8988T (cell line): ENCODE measurements at regions not wholly inside any gene's neighbourhood (a gene's known extent, or its start where the extent isn't known, plus 50 kb on each side); places are given as distances from the start of the nearest gene placed in this dataset.
"Not testable (repeated sequence)": the region's sequence is repeated elsewhere in the genome, so short reads cannot be mapped to it uniquely, and the experiment has no call there.

Experiments used
- DNase-seq: peaks from one replicate; pipeline ENCODE4 v3.0.0; 2011

DNA sequence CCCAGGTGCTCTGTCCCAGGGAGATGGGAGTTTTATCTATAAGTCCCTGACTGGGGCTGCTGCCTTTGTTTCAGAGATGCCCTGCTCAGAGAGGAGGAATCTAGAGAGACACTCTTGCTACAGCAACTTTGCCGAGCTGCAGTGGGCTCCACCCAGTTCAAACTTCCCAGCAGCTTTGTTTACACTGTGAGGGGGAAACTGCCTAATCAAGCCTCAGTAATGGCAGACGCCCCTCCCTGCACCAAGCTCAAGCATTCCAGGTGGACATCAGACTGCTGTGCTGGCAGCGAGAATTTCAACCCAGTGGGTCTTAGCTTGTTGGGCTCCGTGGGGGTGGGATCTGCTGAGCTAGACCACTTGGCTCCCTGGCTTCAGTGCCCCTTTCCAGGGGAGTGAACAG is 50.2 kb upstream of the RASA1 start:
- not testable (repeated sequence) for DNase-seq
